Left hindlimb (tissue), 1 donor: ENCODE measurements at regions not wholly inside any gene's neighbourhood (a gene's known extent, or its start where the extent isn't known, plus 50 kb on each side); places are given as distances from the start of the nearest gene placed in this dataset.

ENCODE experiments used
- DNase-seq: peaks from one replicate; pipeline ENCODE4 v3.0.0-alpha.2; 2018

- no peak for DNase-seq
Observed at GRCh38 chr4:11548597-11549082, 119.9 kb upstream of the HS3ST1 start.

- no peak for DNase-seq
Observed at GRCh38 chr4:11546391-11547175, 117.9 kb upstream of the HS3ST1 start.

- no peak for DNase-seq
Observed at GRCh38 chr4:11545651-11546050, 117.0 kb upstream of the HS3ST1 start.

- DNase-seq: no peak
Observed at GRCh38 chr4:11544211-11544610, 115.5 kb upstream of the HS3ST1 start.

GRCh38 chr4:11543706-11544105 is 115.0 kb upstream of the HS3ST1 start:
- DNase-seq: no peak

GRCh38 chr4:11542952-11543351 is 114.3 kb upstream of the HS3ST1 start:
- no peak for DNase-seq

- no peak for DNase-seq
Observed at GRCh38 chr4:11537846-11538245, 109.2 kb upstream of the HS3ST1 start.

GRCh38 chr4:11535333-11535732 is 106.6 kb upstream of the HS3ST1 start:
- no peak for DNase-seq

GRCh38 chr4:11534623-11535302 is 106.1 kb upstream of the HS3ST1 start:
- no peak for DNase-seq

- no peak for DNase-seq
Observed at GRCh38 chr4:11532138-11532537, 103.4 kb upstream of the HS3ST1 start.

- no peak for DNase-seq
Observed at GRCh38 chr4:11529625-11530201, 101.0 kb upstream of the HS3ST1 start.

- no peak for DNase-seq
Observed at GRCh38 chr4:11525085-11525484, 96.4 kb upstream of the HS3ST1 start.

- DNase-seq: no peak
Observed at GRCh38 chr4:11518754-11519153, 90.1 kb upstream of the HS3ST1 start.

GRCh38 chr4:11514779-11515419 is 86.2 kb upstream of the HS3ST1 start:
- no peak for DNase-seq

GRCh38 chr4:11514003-11514402 is 85.3 kb upstream of the HS3ST1 start:
- DNase-seq: no peak

- no peak for DNase-seq
Observed at GRCh38 chr4:11512871-11513270, 84.2 kb upstream of the HS3ST1 start.

- no peak for DNase-seq
Observed at GRCh38 chr4:11511321-11511720, 82.6 kb upstream of the HS3ST1 start.

GRCh38 chr4:11507920-11508319 is 79.2 kb upstream of the HS3ST1 start:
- no peak for DNase-seq

- no peak for DNase-seq
Observed at GRCh38 chr4:11506194-11506593, 77.5 kb upstream of the HS3ST1 start.

GRCh38 chr4:11505221-11505971 is 76.7 kb upstream of the HS3ST1 start:
- DNase-seq: no peak

GRCh38 chr4:11503166-11503565 is 74.5 kb upstream of the HS3ST1 start:
- DNase-seq: no peak

GRCh38 chr4:11497972-11498371 is 69.3 kb upstream of the HS3ST1 start:
- DNase-seq: no peak
